ENCODE measurements at regions not wholly inside any gene's neighbourhood (a gene's known extent, or its start where the extent isn't known, plus 50 kb on each side); places are given as distances from the start of the nearest gene placed in this dataset.

DNA sequence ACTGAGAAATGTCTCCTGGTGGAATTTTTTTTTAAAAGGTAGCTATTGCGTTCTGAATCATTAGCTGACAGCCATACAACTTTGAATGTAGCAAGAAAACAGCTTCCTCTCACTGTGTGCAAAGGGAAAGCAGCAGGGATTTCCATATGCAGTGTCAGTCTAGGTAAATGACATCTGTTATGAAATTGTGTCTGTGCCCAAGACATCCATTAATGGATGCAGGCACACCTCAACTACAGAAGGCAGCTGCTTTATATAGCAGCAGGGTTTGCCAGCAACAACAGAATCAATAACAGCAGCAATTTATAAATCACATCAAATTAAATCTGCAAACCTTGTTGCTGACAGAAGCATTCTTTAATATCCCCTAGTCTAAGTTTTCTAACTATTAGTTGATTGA lies 745.3 kb upstream of the RAG2 start:
- Histone ChIP-seq H2BK15ac (ENCODE audit: low read depth, low read length) (no peak overlapping the region), H3K9me3 (ENCODE audit: control insufficient read depth, low read depth, low read length) (no peaks in the 10 kb centered on the region), H3K4me2 (ENCODE audit: insufficient read depth, insufficient read length, low read length) (no peak overlapping the region), H3K56ac (ENCODE audit: insufficient read length, low read depth, low read length) (no peak overlapping the region), H3K4me1 (ENCODE audit: insufficient read depth, low read length) (no peaks in the 10 kb centered on the region), H3K79me1 (ENCODE audit: insufficient read depth, low read depth, low read length, poor library complexity, severe bottlenecking) (no peaks in the 10 kb centered on the region), H4K20me1 (ENCODE audit: control insufficient read depth, insufficient read depth, insufficient read length) (no peaks in the 10 kb centered on the region), H3K27ac (ENCODE audit: insufficient read length, low read depth, low read length) (no peak overlapping the region), H2BK5ac (ENCODE audit: insufficient read length, low read length) (no peak overlapping the region), H3T11ph (ENCODE audit: low read length) (no peak overlapping the region), H3K4ac (ENCODE audit: low read depth, low read length) (no peak overlapping the region), H3K18ac (ENCODE audit: insufficient read length, low read depth, low read length) (no peak overlapping the region), H2BK20ac (ENCODE audit: low read depth, low read length, poor library complexity, severe bottlenecking) (no peak overlapping the region), H3K23me2 (ENCODE audit: insufficient read length, low read depth, low read length, poor library complexity, severe bottlenecking) (no peaks in the 10 kb centered on the region), H2BK120ac (ENCODE audit: low read depth, low read length, poor library complexity, severe bottlenecking) (no peak overlapping the region), H3K9ac (ENCODE audit: extremely low read depth, insufficient read length, low read length) (no peak overlapping the region), H2AK5ac (ENCODE audit: insufficient read length, low read length) (no peak overlapping the region), H4K8ac (replicated peaks; ENCODE audit: insufficient read length, low read depth, low read length) (no peak overlapping the region), H2AFZ (ENCODE audit: low read length) (no peak overlapping the region), H3K23ac (ENCODE audit: insufficient read length, low read depth, low read length) (no peak overlapping the region), H2BK12ac (ENCODE audit: insufficient read length, low read depth, low read length) (no peak overlapping the region), H3K14ac (ENCODE audit: insufficient read depth, low read length) (no peak overlapping the region), H3K27me3 (ENCODE audit: insufficient read depth, low read length) (no peaks in the 10 kb centered on the region), H4K91ac (ENCODE audit: insufficient read length, low read depth, low read length) (no peak overlapping the region), H4K5ac (ENCODE audit: insufficient read length, low read depth, low read length) (no peak overlapping the region), H3K79me2 (ENCODE audit: insufficient read depth, low read length) (no peaks in the 10 kb centered on the region)
- peaks cover 2% of the 10 kb centered on the region for H3K27me3 Mint-ChIP-seq (ENCODE audit: low read depth)
- TF ChIP-seq, protein P1, sequence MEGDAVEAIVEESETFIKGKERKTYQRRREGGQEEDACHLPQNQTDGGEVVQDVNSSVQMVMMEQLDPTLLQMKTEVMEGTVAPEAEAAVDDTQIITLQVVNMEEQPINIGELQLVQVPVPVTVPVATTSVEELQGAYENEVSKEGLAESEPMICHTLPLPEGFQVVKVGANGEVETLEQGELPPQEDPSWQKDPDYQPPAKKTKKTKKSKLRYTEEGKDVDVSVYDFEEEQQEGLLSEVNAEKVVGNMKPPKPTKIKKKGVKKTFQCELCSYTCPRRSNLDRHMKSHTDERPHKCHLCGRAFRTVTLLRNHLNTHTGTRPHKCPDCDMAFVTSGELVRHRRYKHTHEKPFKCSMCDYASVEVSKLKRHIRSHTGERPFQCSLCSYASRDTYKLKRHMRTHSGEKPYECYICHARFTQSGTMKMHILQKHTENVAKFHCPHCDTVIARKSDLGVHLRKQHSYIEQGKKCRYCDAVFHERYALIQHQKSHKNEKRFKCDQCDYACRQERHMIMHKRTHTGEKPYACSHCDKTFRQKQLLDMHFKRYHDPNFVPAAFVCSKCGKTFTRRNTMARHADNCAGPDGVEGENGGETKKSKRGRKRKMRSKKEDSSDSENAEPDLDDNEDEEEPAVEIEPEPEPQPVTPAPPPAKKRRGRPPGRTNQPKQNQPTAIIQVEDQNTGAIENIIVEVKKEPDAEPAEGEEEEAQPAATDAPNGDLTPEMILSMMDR (conservative IDR thresholded peaks at IDR 0.05) = no peak
- no peak for DNase-seq
- peaks cover 0 to 6% of the 10 kb centered on the region in 2 experiments; a peak in 2 of 5 replicates for H3K9me3 Mint-ChIP-seq
- H3K27ac Mint-ChIP-seq = no peak overlapping the region
- H3K4me1 Mint-ChIP-seq = no peaks in the 10 kb centered on the region
- WGBS (ENCODE audit: extremely low coverage, insufficient read length, low lambda C conversion rate) = no CpG with 5 or more reads among the region's 1 CpG
- H3K4me3 Mint-ChIP-seq = no peak overlapping the region
- no peaks in the 10 kb centered on the region for H3K36me3 Mint-ChIP-seq (ENCODE audit: insufficient read depth in 1 of 3, low read depth in 3 of 3)
